ENCODE measurements at regions not wholly inside any gene's neighbourhood (a gene's known extent, or its start where the extent isn't known, plus 50 kb on each side); places are given as distances from the start of the nearest gene placed in this dataset.

- no peak for DNase-seq
- peaks cover 2% of the 10 kb centered on the region for H3K27me3 Mint-ChIP-seq (ENCODE audit: unreplicated experiment)
- no peak overlapping the region for H3K27ac Mint-ChIP-seq (ENCODE audit: unreplicated experiment)
- TF ChIP-seq CTCF (IDR thresholded peaks at IDR 0.05; ENCODE audit: partially characterized antibody, unreplicated experiment): no peak
- H3K4me3 Mint-ChIP-seq (ENCODE audit: unreplicated experiment): no peak overlapping the region
- no peaks in the 10 kb centered on the region for H3K36me3 Mint-ChIP-seq (ENCODE audit: unreplicated experiment)
- H3K4me1 Mint-ChIP-seq (ENCODE audit: low read depth, unreplicated experiment): peaks cover 23% of the 10 kb centered on the region
- H3K9me3 Mint-ChIP-seq (ENCODE audit: unreplicated experiment): peaks cover 3% of the 10 kb centered on the region
These were observed 529.9 kb upstream of the MMS22L start for GRCh38 chr6:97812940-97813339.

- peak; percentile 19 for DNase-seq
These were observed 531.0 kb upstream of the MMS22L start for GRCh38 chr6:97813889-97814567.

GRCh38 chr6:97815301-97815812 is 532.3 kb upstream of the MMS22L start:
- TF ChIP-seq CTCF (IDR thresholded peaks at IDR 0.05; ENCODE audit: partially characterized antibody, unreplicated experiment): no peak
- DNase-seq: no peak
- Mint-ChIP-seq H3K27ac (ENCODE audit: unreplicated experiment) (peak overlapping the region; percentile 7), H3K4me1 (ENCODE audit: low read depth, unreplicated experiment) (peaks cover 27% of the 10 kb centered on the region), H3K9me3 (ENCODE audit: unreplicated experiment) (peaks cover 3% of the 10 kb centered on the region), H3K27me3 (ENCODE audit: unreplicated experiment) (peaks cover 2% of the 10 kb centered on the region), H3K4me3 (ENCODE audit: unreplicated experiment) (no peak overlapping the region), H3K36me3 (ENCODE audit: unreplicated experiment) (no peaks in the 10 kb centered on the region)

More at GRCh38 chr6:97813889-97814567, 531.0 kb upstream of the MMS22L start:
- H3K27me3 Mint-ChIP-seq (ENCODE audit: unreplicated experiment): peaks cover 2% of the 10 kb centered on the region
- peak overlapping the region; percentile 96 for H3K27ac Mint-ChIP-seq (ENCODE audit: unreplicated experiment)
- peak overlapping the region; percentile 44 for H3K4me3 Mint-ChIP-seq (ENCODE audit: unreplicated experiment)
- H3K36me3 Mint-ChIP-seq (ENCODE audit: unreplicated experiment): no peaks in the 10 kb centered on the region
- TF ChIP-seq CTCF (IDR thresholded peaks at IDR 0.05; ENCODE audit: partially characterized antibody, unreplicated experiment): no peak
- peaks cover 16% of the 10 kb centered on the region for H3K4me1 Mint-ChIP-seq (ENCODE audit: low read depth, unreplicated experiment)
- H3K9me3 Mint-ChIP-seq (ENCODE audit: unreplicated experiment): peaks cover 3% of the 10 kb centered on the region

- peaks cover 27% of the 10 kb centered on the region for H3K4me1 Mint-ChIP-seq (ENCODE audit: low read depth, unreplicated experiment)
- peaks cover 3% of the 10 kb centered on the region for H3K9me3 Mint-ChIP-seq (ENCODE audit: unreplicated experiment)
- no peaks in the 10 kb centered on the region for H3K36me3 Mint-ChIP-seq (ENCODE audit: unreplicated experiment)
- no peak overlapping the region for H3K27ac Mint-ChIP-seq (ENCODE audit: unreplicated experiment)
- DNase-seq: no peak
- H3K4me3 Mint-ChIP-seq (ENCODE audit: unreplicated experiment): no peak overlapping the region
- H3K27me3 Mint-ChIP-seq (ENCODE audit: unreplicated experiment): peaks cover 2% of the 10 kb centered on the region
- no peak for TF ChIP-seq CTCF (IDR thresholded peaks at IDR 0.05; ENCODE audit: partially characterized antibody, unreplicated experiment)
These were observed 533.5 kb upstream of the MMS22L start for GRCh38 chr6:97816526-97816925.

GRCh38 chr6:97819710-97820109 is 536.7 kb upstream of the MMS22L start:
- peak overlapping the region; percentile 3 for H3K27ac Mint-ChIP-seq (ENCODE audit: unreplicated experiment)
- no peak for DNase-seq
- TF ChIP-seq CTCF (IDR thresholded peaks at IDR 0.05; ENCODE audit: partially characterized antibody, unreplicated experiment): no peak
- H3K4me3 Mint-ChIP-seq (ENCODE audit: unreplicated experiment): no peak overlapping the region
- H3K27me3 Mint-ChIP-seq (ENCODE audit: unreplicated experiment): no peaks in the 10 kb centered on the region
- H3K4me1 Mint-ChIP-seq (ENCODE audit: low read depth, unreplicated experiment): peaks cover 18% of the 10 kb centered on the region
- H3K9me3 Mint-ChIP-seq (ENCODE audit: unreplicated experiment): no peaks in the 10 kb centered on the region
- H3K36me3 Mint-ChIP-seq (ENCODE audit: unreplicated experiment): no peaks in the 10 kb centered on the region

Data from glutamatergic neuron (in vitro differentiated cells).